Stimulated activated CD8-positive, alpha-beta memory T cell treated with anti-CD3 and anti-CD28 coated beads, Interleukin-15, amount 100 ng/mL, for 24 hours (primary cell): ENCODE measurements at regions not wholly inside any gene's neighbourhood (a gene's known extent, or its start where the extent isn't known, plus 50 kb on each side); places are given as distances from the start of the nearest gene placed in this dataset.
"Not testable (repeated sequence)": the region's sequence is repeated elsewhere in the genome, so short reads cannot be mapped to it uniquely, and the experiment has no call there.

Experiments
- DNase-seq: peaks from one replicate; pipeline ENCODE4 v3.0.0-alpha.2; 2020; ENCODE audit warnings: low read depth

DNA sequence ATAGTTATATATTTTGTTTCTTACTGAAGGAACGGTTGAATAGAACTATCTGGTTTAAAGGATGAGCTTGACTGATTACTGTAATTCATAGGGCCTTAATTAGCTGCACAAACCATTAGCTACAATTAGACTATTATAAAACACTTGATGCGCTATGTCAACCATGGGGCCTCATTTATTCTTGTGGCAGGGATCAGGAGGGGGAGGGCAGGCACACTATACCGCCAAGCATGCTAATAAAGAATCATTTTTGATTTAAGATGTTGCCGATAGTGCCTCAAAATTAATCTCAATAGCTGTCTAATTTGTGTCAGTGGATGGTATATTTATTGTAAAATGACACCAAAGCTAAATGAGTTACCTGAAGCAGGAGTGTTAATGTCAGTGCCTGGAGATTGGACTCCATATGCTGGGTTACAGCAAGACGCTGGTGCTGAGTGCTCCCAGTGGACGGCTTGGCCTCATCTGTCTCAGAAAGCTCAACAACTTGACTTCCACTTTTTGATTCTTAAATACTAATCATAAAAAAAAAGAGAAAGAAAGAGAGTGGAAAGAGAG, 1007.0 kb upstream of the CELF4 start:
- DNase-seq: no peak

DNA sequence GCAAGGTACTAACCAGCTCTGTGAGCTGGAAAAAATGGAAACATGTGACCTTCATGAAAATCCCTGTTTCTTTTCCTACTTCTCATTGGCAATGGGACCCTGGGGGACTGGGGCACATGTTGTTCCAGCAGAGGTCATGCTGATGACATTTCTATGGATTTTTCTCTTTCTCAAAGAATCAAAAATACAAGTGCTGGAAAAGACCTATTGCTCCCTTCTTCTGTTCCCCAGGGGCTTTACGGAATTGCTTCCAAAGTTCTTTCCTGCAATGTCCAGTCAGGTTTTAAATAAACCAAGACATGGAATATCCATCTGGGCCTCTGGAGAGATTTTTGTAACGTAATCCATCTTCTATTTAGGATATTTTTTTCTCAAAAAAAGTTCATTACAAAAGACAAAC, 1006.1 kb upstream of the CELF4 start:
- no peak for DNase-seq

DNA sequence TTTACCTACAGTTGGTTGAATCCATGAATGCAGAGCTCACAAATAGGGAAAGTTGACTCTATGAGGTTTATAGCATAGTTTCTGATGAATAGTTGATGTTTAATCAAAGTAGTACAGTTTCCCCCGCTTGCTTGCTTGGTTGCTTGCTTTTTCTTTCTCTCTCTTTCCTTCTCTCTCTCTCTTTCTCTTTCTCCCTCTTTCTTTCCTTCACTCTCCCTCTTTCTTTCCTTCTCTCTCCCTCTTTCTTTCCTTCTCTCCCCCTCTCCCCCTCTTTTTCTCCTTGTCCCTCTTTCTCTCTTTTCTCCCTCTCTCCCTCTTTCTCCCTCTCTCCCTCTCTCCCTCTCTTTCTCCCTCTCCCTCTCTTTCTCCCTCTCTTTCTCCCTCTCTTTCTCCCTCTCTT, 999.9 kb upstream of the CELF4 start:
- DNase-seq: no peak

DNA sequence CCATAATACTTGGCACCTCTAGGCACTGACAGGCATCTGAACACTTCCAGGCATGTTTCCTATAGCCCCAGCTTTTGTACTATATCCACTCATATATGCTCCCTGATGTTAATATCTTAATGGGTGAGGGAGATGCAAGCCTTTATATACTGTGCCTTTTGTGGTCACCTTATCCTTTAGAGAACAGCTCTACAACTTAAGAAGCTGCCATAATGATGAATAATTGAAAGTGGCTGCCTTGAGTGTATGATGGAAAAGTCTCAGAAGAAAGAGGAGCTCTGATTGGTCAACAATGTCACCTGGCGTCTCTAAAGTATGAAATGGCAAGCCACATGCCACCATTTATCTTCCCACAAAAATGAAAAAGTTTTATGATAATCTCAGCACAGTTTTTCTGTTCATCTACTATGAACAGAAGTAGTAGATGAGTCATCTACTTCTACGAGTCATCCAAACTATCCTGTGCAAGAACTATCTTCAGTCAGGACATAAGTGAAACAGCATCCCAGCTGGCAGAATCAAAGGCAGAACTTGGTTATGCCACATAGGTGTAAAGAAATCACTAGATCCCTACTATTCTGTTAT, 997.9 kb upstream of the CELF4 start:
- DNase-seq: no peak

DNA sequence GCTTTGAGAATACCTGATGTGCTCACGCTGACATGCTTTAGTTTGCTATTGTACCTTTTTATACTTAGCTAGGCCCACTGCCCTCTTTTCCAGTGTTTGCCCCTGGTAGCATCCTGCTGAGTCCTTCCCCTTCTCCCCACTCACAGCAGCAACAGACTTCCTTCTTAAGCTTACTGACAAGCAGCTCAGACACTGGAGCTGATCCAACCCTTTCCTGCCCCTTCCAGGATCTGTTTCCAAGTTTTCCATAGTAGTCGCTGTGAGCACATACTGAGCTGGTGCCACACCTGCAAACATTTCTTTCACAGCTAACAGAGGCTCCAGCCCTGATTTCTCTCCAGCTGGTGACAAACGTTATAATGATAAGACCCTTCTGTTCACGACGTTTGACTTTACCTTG, 991.4 kb upstream of the CELF4 start:
- DNase-seq: no peak

DNA sequence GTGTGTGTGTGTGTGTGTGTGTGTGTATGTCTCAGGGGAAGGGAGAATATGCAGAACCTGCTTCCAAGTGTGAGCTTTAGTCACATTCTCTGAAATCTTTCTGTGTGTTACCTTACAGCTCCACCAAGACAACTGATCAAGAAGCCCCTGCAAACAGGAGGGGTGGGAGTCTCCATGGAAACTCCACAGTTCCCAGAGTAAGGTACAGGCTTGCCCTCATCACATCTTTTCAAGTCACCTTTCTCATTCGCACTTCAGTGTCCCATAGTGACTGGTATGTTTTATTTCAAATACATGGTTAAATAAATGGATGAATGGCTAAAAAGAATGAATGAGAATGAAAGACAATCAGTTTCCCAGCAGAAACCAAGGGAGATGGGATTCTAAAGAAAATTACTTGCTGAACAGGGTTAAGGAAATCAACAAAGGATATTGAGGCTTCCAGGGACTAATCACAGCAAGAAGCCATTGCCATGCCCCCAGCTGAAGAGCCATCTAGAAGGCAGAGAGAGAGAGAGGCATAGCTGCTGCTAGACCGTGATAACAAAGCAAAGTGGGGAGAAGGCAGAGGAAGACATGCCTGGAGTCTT, 987.2 kb upstream of the CELF4 start:
- DNase-seq: no peak

DNA sequence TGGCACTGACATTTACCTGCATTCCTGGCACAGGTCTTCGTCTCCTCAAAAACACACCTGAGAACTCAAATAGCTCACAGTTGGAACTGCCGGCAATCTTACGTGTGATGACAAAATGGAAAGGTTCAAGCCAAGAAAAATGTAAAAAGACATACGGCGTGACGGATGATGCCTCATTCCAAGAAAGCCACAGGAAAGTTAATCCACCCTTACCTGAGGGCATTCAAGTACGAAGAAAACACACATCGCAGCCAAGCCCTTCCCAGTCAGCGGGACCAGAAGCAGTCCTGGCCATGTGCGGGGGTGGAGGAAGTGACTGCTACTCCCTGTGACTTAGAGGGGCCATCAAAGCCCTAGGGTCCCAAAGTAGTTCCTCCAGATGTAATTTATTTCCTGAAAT, 986.3 kb upstream of the CELF4 start:
- DNase-seq: no peak

DNA sequence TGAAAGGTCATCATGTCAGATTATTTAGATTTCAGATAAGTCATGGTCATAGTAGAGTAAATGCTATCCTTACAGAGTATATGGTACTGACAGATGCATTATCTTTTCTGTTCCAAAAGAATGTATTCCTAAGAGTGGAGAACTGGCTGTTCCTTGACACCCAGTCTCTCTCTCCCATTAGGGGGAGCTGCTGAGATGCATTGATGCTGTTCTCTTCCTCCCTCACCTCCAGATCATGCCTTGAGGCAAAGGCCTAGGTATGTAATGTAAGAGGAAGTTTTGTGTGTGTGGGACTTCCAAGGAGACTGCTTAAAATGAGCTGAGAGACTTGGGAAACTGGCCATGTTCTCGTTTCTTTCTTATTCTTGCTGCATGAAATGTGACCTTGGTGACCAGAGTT, 979.5 kb upstream of the CELF4 start:
- no peak for DNase-seq

DNA sequence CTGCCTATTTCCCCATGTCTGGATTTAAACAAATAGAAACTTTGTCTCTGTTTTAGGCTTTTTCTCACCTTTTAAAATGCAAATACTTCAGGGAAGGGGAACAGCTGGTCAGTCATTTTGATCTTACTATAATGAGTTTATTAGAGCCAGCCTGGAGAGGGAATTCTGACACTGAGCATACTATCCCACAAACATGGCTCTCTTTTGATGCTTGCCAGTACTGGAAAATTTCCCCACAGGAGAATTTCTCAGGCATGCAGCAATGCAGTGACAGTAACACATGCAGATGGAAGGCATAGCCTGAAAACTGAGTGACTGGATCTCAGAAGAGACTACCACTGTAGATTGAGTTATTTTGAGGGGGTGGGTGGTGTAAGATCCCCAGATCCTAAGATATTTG, 974.3 kb upstream of the CELF4 start:
- DNase-seq: no peak

DNA sequence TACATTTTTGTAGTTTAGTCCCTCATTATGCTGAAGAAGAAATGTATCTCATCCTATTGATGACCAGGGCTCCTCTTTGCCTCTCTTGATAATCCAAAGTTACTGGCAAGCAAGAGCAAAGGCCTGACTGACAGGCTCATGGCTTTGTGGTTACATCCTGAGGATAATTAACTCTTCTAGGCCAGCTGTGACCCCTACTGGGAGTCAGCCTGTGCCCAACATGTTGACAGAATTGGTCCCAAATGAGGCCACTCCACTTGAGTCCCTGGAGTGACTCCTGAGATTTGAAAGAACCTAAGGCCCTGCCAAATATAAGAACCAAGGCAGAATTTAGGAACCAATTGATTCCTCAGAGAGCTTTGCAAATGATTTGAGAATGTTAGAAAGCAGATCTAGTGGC, 973.8 kb upstream of the CELF4 start:
- DNase-seq: no peak

DNA sequence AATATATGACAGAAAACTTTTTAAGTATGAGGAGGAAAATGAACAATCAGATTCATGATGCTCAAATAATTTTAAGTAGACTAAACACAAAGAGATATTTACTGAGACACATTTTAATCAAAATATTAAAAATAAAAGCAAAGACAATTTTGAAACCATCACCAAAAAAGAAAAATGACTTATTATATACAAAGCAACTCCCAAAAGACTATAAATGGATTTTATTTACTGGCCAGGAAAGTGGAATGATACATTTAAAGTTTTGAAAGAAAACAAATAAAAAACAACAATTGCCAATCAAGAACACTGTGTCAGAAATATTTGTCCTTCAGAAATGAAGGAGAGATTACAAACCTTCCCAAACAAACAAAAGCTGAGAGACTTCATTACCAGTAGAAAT, 968.5 kb upstream of the CELF4 start:
- DNase-seq: no peak

DNA sequence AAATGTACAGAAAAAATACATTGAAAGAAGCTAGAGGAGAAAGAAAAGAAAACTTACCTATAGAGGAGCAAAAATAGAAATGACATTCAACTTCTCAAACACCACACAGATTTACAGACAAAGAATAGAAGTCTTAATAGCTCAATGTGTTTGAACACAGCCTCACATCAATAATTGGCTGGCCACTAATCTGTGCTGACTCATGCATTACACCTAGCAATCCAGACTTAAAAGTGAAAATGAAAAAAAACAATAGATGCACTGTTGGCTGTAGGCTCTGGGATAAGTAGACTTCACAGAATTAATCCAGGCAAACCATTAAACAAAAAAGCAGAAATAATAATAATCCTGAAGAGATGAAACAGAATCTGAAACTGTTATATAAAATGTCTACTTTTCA, 961.3 kb upstream of the CELF4 start:
- no peak for DNase-seq

DNA sequence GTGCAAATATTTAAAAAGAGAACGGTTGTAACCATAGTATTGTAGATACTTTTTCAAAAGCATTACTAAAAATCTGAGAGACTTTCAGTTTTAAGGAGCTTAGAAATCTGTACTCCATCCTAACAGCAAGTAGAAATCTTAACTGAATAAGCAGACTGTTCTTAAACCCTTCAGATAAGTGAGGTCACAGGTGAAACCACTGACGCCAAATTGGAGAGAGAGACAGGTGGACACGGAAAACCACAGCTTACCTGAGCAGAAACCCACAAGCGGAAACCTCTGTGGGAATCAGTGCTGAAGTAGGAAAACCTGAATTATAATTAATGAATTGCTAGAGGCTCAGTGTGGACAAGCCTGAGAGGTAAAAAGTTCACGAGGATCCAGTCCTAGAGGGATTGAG, 959.4 kb upstream of the CELF4 start:
- no peak for DNase-seq

DNA sequence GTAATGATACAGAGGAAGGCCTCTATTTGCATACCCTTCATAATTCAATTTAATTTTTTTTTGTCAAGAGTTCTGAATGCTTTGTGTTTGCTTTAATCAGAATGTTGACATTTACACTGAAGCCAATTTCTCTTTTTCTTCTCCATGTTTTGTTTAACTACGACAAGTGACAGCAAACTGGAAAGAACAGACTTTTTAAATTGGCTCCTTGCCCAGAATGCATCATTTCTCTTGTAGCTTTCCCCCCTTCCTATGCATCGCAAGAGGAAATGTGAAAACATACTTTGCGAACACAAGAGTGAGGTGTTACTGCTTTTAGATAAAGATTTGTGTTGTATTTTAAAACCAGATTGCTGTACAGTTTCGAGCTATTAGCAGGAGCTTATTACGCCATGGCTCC, 955.2 kb upstream of the CELF4 start:
- DNase-seq: no peak

DNA sequence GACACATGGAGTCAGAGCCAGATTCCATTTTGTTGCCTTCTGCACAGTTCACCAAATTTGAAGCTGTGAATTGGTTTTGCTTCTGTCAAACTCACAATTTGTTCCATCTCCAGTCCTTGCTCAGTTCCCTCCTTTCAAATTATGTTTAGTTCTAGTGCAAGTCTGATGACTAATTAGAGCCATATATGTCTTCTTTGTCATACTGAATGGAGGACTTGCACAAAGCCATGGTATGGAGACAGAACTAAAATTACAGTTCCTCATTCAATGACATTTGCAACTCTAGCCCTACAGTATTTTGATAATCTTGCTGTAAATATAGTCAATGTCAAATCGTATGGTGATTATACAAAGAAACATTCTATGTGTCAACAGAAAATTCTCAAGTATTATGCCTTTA, 936.9 kb upstream of the CELF4 start:
- no peak for DNase-seq

DNA sequence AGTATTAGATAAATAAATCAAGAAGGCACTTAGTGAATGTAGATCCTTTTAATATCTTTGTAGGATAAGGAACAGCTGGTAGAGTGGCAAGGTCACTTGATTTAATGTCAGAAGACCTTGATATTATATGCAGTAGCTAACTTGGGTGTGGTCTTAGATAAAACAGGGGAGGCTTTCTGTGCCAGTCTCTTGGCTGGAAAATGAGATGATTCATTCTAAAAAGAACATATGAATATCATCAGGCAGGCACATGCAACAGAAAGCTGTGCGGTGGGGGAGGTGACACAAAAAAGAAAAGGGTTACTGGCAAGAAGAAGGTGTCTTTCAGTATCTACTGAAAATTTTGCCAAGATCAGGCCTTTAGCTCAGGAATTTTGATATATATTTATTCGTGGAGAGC, 931.7 kb upstream of the CELF4 start:
- DNase-seq: no peak

DNA sequence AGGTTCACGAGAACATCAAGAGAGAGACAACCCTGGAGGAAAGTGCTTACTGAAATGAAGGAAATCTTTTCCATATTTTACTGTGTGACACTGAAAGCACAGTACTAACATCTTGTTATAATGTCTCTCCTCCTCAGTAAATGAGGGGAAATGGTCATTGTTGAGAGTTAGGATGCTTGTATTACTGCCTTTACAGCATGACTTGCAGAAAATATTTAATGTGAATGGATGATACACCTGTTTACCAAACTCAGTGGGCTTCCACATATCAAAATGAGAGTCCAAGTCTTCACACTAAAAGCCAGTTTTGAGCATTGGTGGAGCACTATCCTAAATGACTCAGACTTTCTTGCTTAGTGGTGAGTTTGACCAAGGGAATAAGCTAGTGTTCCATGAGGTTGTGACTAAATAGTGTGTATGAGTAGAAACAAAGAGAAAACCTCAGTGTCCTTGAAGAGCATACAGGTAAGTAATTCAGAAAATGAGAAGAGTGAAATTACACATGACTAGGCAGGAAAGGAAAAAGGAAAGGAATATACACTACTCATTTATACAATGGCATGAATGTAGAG, 930.7 kb upstream of the CELF4 start:
- no peak for DNase-seq

DNA sequence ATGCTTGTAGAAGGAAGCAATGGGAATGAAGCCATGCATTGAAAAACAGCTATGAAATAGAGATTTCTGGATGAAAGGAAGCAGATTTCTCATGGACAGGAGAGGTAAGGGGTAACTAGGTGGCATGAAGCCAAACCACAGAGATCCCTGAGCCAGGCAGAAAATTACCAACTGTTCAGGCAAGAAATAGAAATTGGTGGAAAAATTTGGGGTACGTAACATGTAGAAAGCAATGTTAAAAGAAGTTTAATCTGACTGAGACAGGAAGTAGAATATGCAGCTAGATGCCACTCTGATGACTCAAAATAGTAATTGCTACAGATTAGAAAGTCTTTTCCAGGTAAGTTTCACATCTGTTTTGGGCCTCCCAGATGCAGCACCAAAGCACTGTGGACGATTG, 928.5 kb upstream of the CELF4 start:
- no peak for DNase-seq

DNA sequence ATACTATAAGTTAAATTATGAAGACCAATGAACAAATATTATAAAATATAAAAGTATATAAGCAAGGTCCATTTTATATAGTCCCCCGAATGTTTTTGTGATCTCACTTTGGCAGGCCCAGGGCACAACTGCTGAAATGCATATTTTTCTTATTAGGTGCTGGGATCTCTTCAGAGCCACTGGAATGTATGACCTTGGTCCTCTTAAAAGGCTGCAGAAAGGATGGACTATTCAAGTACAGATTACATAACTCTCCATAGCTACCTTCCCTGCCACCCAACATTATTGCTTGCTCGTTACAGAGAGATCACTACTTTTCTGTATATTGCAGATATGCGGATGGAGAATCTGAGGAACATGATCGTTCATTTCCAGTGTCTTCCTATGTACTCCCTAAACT, 925.6 kb upstream of the CELF4 start:
- no peak for DNase-seq

DNA sequence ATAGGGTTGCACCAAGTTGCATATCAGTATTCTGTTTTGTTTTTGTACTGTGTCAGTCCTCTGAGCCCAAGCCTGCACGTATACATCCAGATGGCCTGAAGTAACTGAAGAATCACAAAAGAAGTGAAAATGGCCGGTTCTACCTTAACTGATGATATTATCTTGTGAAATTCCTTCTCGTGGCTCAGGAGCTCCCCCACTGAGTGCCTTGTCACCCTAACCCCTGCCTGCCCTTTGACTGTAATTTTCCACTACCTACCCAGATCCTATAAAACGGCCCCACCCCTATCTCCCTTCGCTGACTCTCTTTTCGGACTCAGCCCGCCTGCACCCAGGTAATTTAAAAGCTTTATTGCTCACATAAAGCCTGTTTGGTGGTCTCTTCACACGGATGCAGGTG, 924.1 kb upstream of the CELF4 start:
- not testable (repeated sequence) for DNase-seq

DNA sequence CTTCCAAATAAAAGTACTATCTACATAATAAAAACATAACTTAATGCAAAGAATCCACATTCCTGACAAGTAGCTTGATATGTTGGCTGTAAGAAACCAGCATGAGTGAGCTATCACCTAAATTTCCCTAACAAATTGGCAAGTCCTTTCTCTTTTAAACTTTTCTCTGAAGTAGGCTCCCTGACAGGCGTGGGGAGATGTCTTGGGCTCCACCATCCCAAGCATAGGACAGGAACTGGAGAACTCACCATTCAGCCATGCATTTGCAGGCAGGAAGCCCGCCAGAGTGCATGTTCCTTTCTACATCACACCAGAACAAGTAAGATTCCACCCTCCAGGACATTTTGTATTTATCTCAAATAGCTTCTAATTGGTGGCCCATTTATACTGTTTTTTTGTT, 921.9 kb upstream of the CELF4 start:
- DNase-seq: no peak

DNA sequence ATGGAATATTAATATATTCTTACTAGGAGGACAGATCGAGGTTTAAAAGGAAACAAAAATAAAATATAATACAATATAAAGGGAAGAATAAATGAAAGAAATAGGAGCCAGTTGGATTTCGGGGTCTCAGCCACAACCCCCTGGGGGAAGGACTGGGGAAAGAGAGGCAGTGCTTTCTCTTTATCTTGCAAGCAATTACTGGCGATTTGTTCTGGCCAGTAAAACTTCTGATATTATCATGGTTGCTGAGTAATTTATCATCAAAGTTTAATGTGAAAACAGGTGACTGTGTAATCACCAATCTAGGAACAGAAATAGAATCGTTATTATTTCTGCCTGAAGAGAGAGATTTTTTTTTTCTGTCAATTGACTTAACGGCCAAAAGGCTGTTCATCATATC, 917.7 kb upstream of the CELF4 start:
- no peak for DNase-seq

DNA sequence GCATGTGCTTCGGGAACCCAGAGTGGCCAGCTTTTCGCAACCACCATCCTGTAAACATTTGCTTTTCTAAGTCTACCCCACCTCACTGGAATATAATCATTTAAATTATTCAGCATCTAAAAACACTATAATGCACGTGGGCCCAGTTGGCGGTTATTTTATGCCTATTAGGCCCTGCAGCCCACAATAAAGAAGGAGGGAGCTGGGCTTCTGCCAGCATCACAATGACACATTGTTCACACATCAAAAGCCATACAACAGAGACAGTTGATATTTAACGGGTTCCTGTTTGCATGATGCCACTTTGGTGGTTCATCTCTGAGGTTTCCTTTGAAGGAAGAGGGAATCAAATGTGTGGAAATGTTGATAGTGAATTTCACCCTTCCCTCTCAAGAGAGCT, 916.0 kb upstream of the CELF4 start:
- DNase-seq: no peak

DNA sequence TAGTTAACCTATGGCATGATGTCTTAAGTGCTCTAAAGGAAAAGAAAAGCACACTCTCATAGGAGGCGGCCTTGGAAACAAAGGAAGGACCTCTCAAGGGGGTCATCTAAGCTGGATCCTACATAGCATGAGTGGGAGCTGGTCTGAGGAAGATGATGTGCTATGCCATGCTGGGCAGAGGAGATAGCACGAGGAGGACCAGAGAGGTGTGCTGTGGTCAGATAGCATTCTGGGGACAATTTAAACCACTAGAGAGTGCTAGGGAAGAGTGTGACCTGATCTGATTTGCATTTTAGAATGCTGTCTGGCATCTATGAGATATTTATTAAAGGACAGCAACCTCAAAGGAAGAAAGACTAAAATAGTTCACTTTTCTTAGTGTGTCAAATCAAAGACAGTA, 910.1 kb upstream of the CELF4 start:
- DNase-seq: no peak
